Prostate gland (tissue), 2 donors: ENCODE measurements at regions not wholly inside any gene's neighbourhood (a gene's known extent, or its start where the extent isn't known, plus 50 kb on each side); places are given as distances from the start of the nearest gene placed in this dataset.

Experiments used
- CTCF ChIP-seq, 4 experiments: fragments of 200-600 bp in 2 of 4; fragments of 450-650 bp in 2 of 4; sonication (generic) in 2 of 4; IDR thresholded peaks; 1 replicate in 3 of 4; 2 replicates in 1 of 4; pipeline ENCODE4 v1.5.1; 2016 to 2019; ENCODE audit warnings: antibody characterized with exemption in 4 of 4, mild to moderate bottlenecking in 2 of 4, moderate library complexity in 2 of 4
- POLR2A ChIP-seq: fragments of 450-650 bp; IDR thresholded peaks from one replicate; pipeline ENCODE4 v1.6.1; 2016; ENCODE audit warnings: antibody characterized with exemption, mild to moderate bottlenecking
- POLR2AphosphoS5 ChIP-seq: sonication (generic); formaldehyde crosslinking; IDR thresholded peaks from one replicate; pipeline ENCODE4 v1.6.1; 2017; ENCODE audit warnings: antibody characterized with exemption

- TF ChIP-seq CTCF (IDR thresholded peaks at IDR 0.05) (no peak), POLR2A (no peak), POLR2AphosphoS5 (no peak)
These were observed 645.3 kb downstream of the FRK start for GRCh38 chr6:115415378-115415777.
